ENCODE measurements at regions not wholly inside any gene's neighbourhood (a gene's known extent, or its start where the extent isn't known, plus 50 kb on each side); places are given as distances from the start of the nearest gene placed in this dataset.

DNA sequence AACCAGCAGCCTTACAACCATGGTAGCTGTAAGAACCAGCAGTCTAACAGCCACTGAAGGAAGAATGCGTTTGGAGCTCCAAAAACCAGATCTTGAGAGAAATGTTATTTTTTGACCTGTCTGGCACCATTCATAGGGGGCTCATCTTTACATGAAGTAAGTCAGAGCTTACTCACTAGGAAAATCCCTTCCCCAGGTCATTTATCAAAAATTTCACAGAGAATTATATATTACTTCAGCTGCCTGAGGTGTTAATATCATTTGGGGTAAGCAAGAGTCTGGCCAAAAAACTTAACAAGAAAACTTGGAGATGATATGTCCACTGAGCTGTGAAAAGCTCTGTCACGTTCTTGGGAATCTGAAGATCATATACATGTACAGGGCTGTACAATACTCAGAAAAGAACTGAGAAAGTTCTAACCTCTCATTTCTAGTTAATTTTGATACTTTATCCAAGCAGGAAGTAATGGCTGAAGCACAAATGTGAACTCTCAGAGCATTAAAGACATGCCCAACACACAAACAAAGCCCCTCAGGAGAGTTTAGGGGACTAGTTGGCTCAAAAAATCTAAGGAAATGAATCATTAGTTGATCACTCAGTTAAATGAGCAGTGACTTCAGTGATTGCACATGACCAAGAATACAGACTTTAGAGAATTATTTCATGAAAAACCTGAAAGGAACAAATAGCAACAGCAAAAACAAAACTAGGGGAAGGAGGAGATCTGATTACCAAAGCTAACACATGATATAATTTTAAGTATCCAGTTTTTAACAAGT is 681.1 kb downstream of the LTN1 start:
- Histone ChIP-seq H3K9ac (ENCODE audit: low read depth, low read length, poor library complexity, severe bottlenecking) (no peak overlapping the region), H3K36me3 (ENCODE audit: insufficient read depth, low read length) (no peaks in the 10 kb centered on the region), H3K4me2 (ENCODE audit: low read depth, low read length, poor library complexity, severe bottlenecking) (no peak overlapping the region), H2AFZ (ENCODE audit: low read length) (no peak overlapping the region), H3K4me3 (ENCODE audit: low read length, poor library complexity, severe bottlenecking) (no peak overlapping the region), H3K9me2 (replicated peaks; ENCODE audit: low read depth, low read length) (no peaks in the 10 kb centered on the region), H3K27me3 (ENCODE audit: insufficient read depth, low read length, poor library complexity, severe bottlenecking) (no peaks in the 10 kb centered on the region), H4K20me1 (ENCODE audit: insufficient read depth, low read length, poor library complexity, severe bottlenecking) (no peaks in the 10 kb centered on the region), H3K4me1 (ENCODE audit: insufficient read depth, low read length, poor library complexity, severe bottlenecking) (no peaks in the 10 kb centered on the region), H3K9me3 (ENCODE audit: insufficient read depth, low read depth, low read length) (0 out of 2 replicates have a peak, but pooled peaks cover 9% of the 10 kb centered on the region), H3K79me2 (ENCODE audit: insufficient read depth, low read length) (no peaks in the 10 kb centered on the region), H3F3A (ENCODE audit: low read depth) (no peaks in the 10 kb centered on the region)
- TF ChIP-seq, protein P1, sequence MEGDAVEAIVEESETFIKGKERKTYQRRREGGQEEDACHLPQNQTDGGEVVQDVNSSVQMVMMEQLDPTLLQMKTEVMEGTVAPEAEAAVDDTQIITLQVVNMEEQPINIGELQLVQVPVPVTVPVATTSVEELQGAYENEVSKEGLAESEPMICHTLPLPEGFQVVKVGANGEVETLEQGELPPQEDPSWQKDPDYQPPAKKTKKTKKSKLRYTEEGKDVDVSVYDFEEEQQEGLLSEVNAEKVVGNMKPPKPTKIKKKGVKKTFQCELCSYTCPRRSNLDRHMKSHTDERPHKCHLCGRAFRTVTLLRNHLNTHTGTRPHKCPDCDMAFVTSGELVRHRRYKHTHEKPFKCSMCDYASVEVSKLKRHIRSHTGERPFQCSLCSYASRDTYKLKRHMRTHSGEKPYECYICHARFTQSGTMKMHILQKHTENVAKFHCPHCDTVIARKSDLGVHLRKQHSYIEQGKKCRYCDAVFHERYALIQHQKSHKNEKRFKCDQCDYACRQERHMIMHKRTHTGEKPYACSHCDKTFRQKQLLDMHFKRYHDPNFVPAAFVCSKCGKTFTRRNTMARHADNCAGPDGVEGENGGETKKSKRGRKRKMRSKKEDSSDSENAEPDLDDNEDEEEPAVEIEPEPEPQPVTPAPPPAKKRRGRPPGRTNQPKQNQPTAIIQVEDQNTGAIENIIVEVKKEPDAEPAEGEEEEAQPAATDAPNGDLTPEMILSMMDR (conservative IDR thresholded peaks at IDR 0.05; ENCODE audit: low read length) = no peak
- no peak for TF ChIP-seq EZH2phosphoT487 (IDR thresholded peaks at IDR 0.05; ENCODE audit: borderline replicate concordance)

GRCh38 chr21:28310711-28311110 is 682.0 kb downstream of the LTN1 start:
- no peaks in the 10 kb centered on the region for H3K79me2 ChIP-seq (ENCODE audit: insufficient read depth, low read length)
- H3K9me3 ChIP-seq (ENCODE audit: insufficient read depth, low read depth, low read length) = 0 out of 2 replicates have a peak, but pooled peaks cover 9% of the 10 kb centered on the region
- H4K20me1 ChIP-seq (ENCODE audit: insufficient read depth, low read length, poor library complexity, severe bottlenecking) = no peaks in the 10 kb centered on the region
- no peaks in the 10 kb centered on the region for H3K36me3 ChIP-seq (ENCODE audit: insufficient read depth, low read length)
- no peak overlapping the region for H3K9ac ChIP-seq (ENCODE audit: low read depth, low read length, poor library complexity, severe bottlenecking)
- H3K4me3 ChIP-seq (ENCODE audit: low read length, poor library complexity, severe bottlenecking) = no peak overlapping the region
- H3K9me2 ChIP-seq (replicated peaks; ENCODE audit: low read depth, low read length) = no peaks in the 10 kb centered on the region
- H2AFZ ChIP-seq (ENCODE audit: low read length) = no peak overlapping the region
- no peaks in the 10 kb centered on the region for H3K27me3 ChIP-seq (ENCODE audit: insufficient read depth, low read length, poor library complexity, severe bottlenecking)
- H3K4me2 ChIP-seq (ENCODE audit: low read depth, low read length, poor library complexity, severe bottlenecking) = no peak overlapping the region
- H3K4me1 ChIP-seq (ENCODE audit: insufficient read depth, low read length, poor library complexity, severe bottlenecking) = no peaks in the 10 kb centered on the region
- no peaks in the 10 kb centered on the region for H3F3A ChIP-seq (ENCODE audit: low read depth)
- TF ChIP-seq, protein P1 (conservative IDR thresholded peaks at IDR 0.05; ENCODE audit: low read length) = no peak
- no peak for TF ChIP-seq EZH2phosphoT487 (IDR thresholded peaks at IDR 0.05; ENCODE audit: borderline replicate concordance)

- Histone ChIP-seq H2AFZ (ENCODE audit: low read length) (no peak overlapping the region), H3K9me3 (ENCODE audit: insufficient read depth, low read depth, low read length) (0 out of 2 replicates have a peak, but pooled peaks cover 9% of the 10 kb centered on the region), H4K20me1 (ENCODE audit: insufficient read depth, low read length, poor library complexity, severe bottlenecking) (no peaks in the 10 kb centered on the region), H3K9me2 (replicated peaks; ENCODE audit: low read depth, low read length) (no peaks in the 10 kb centered on the region), H3K4me1 (ENCODE audit: insufficient read depth, low read length, poor library complexity, severe bottlenecking) (no peaks in the 10 kb centered on the region), H3K27me3 (ENCODE audit: insufficient read depth, low read length, poor library complexity, severe bottlenecking) (no peaks in the 10 kb centered on the region), H3K4me3 (ENCODE audit: low read length, poor library complexity, severe bottlenecking) (no peak overlapping the region), H3K9ac (ENCODE audit: low read depth, low read length, poor library complexity, severe bottlenecking) (no peak overlapping the region), H3F3A (ENCODE audit: low read depth) (no peaks in the 10 kb centered on the region), H3K36me3 (ENCODE audit: insufficient read depth, low read length) (no peaks in the 10 kb centered on the region), H3K4me2 (ENCODE audit: low read depth, low read length, poor library complexity, severe bottlenecking) (no peak overlapping the region), H3K79me2 (ENCODE audit: insufficient read depth, low read length) (no peaks in the 10 kb centered on the region)
- no peak for TF ChIP-seq EZH2phosphoT487 (IDR thresholded peaks at IDR 0.05; ENCODE audit: borderline replicate concordance)
- TF ChIP-seq, protein P1 (conservative IDR thresholded peaks at IDR 0.05; ENCODE audit: low read length) = no peak
These were observed 682.4 kb downstream of the LTN1 start for GRCh38 chr21:28310171-28310685.

Data from Loucy (cell line).